Urinary bladder (tissue), 3 donors: ENCODE measurements at regions not wholly inside any gene's neighbourhood (a gene's known extent, or its start where the extent isn't known, plus 50 kb on each side); places are given as distances from the start of the nearest gene placed in this dataset.

Source experiments
- DNase-seq: peaks from one replicate; pipeline ENCODE4 v3.0.0-alpha.2; 2015; ENCODE audit errors: extremely low spot score
- H3K27ac ChIP-seq: one replicate; pipeline ENCODE4 v1.5.1; 2013; ENCODE audit warnings: low read depth, mild to moderate bottlenecking, moderate library complexity
- H3K36me3 ChIP-seq: one replicate; pipeline ENCODE4 v1.6.1; 2013; ENCODE audit warnings: mild to moderate bottlenecking, moderate library complexity; ENCODE audit not compliant: insufficient read depth
- H3K4me1 ChIP-seq: one replicate; pipeline ENCODE4 v1.6.1; 2013; ENCODE audit warnings: mild to moderate bottlenecking, moderate library complexity; ENCODE audit not compliant: insufficient read depth
- H3K4me3 ChIP-seq: one replicate; pipeline ENCODE4 v1.5.1; 2013; ENCODE audit warnings: low read depth, low read length
- WGBS: extraction: QIAGEN DNeasy Blood & Tissue Kit; methylation state at CpG from one replicate; pipeline ENCODE4 v1.1.7; 2013; 5-methylcytosine and 5-hydroxymethylcytosine counted together
- donor health status: healthy with polysubstance abuse.
- donor health status: healthy.

GRCh38 chr9:106634183-106634582 lies 228.8 kb upstream of the ZNF462 start:
- DNase-seq = no peak
- H3K36me3 ChIP-seq = no peaks in the 10 kb centered on the region
- H3K27ac ChIP-seq = no peak overlapping the region
- peaks cover 3% of the 10 kb centered on the region for H3K4me1 ChIP-seq
- WGBS = 73% methylated on average over 1 of the region's 1 CpG
- H3K4me3 ChIP-seq = no peak overlapping the region

GRCh38 chr9:106634641-106635040 lies 228.3 kb upstream of the ZNF462 start:
- no peak overlapping the region for H3K27ac ChIP-seq
- no peak overlapping the region for H3K4me3 ChIP-seq
- H3K4me1 ChIP-seq = peaks cover 3% of the 10 kb centered on the region
- H3K36me3 ChIP-seq = no peaks in the 10 kb centered on the region
- no peak for DNase-seq

GRCh38 chr9:106637486-106637885 lies 225.5 kb upstream of the ZNF462 start:
- Histone ChIP-seq H3K27ac (no peak overlapping the region), H3K4me3 (no peak overlapping the region), H3K36me3 (no peaks in the 10 kb centered on the region), H3K4me1 (no peaks in the 10 kb centered on the region)
- 31% methylated on average over 4 of the region's 4 CpGs for WGBS
- no peak for DNase-seq

- DNase-seq = no peak
- H3K4me3 ChIP-seq = no peak overlapping the region
- H3K4me1 ChIP-seq = no peaks in the 10 kb centered on the region
- WGBS = 77% methylated on average over 4 of the region's 4 CpGs
- no peaks in the 10 kb centered on the region for H3K36me3 ChIP-seq
- no peak overlapping the region for H3K27ac ChIP-seq
Observed at GRCh38 chr9:106639873-106640568, 222.9 kb upstream of the ZNF462 start.

- no peak overlapping the region for H3K4me3 ChIP-seq
- 90% methylated on average over 3 of the region's 3 CpGs for WGBS
- no peak overlapping the region for H3K27ac ChIP-seq
- H3K36me3 ChIP-seq = no peaks in the 10 kb centered on the region
- H3K4me1 ChIP-seq = no peaks in the 10 kb centered on the region
- DNase-seq = no peak
Observed at GRCh38 chr9:106643211-106643930, 219.6 kb upstream of the ZNF462 start.

GRCh38 chr9:106644661-106645060 lies 218.3 kb upstream of the ZNF462 start:
- Histone ChIP-seq H3K4me3 (no peak overlapping the region), H3K4me1 (no peaks in the 10 kb centered on the region), H3K36me3 (no peaks in the 10 kb centered on the region), H3K27ac (no peak overlapping the region)
- WGBS = 78% methylated on average over 3 of the region's 3 CpGs
- DNase-seq = no peak

- Histone ChIP-seq H3K4me3 (no peak overlapping the region), H3K4me1 (no peaks in the 10 kb centered on the region), H3K27ac (no peak overlapping the region), H3K36me3 (no peaks in the 10 kb centered on the region)
- no peak for DNase-seq
- WGBS = 35% methylated on average over 2 of the region's 2 CpGs
Observed at GRCh38 chr9:106648799-106649198, 214.2 kb upstream of the ZNF462 start.

- DNase-seq = no peak
- H3K4me3 ChIP-seq = no peak overlapping the region
- H3K27ac ChIP-seq = no peak overlapping the region
- H3K36me3 ChIP-seq = no peaks in the 10 kb centered on the region
- 94% methylated on average over 4 of the region's 4 CpGs for WGBS
- no peaks in the 10 kb centered on the region for H3K4me1 ChIP-seq
Observed at GRCh38 chr9:106649664-106650063, 213.3 kb upstream of the ZNF462 start.

GRCh38 chr9:106653213-106653612 lies 209.8 kb upstream of the ZNF462 start:
- DNase-seq = no peak
- H3K4me1 ChIP-seq = no peaks in the 10 kb centered on the region
- no peaks in the 10 kb centered on the region for H3K36me3 ChIP-seq
- H3K4me3 ChIP-seq = no peak overlapping the region
- no peak overlapping the region for H3K27ac ChIP-seq

GRCh38 chr9:106655966-106656365 lies 207.0 kb upstream of the ZNF462 start:
- no peaks in the 10 kb centered on the region for H3K4me1 ChIP-seq
- no peak overlapping the region for H3K4me3 ChIP-seq
- H3K36me3 ChIP-seq = no peaks in the 10 kb centered on the region
- no peak for DNase-seq
- 68% methylated on average over 2 of the region's 2 CpGs for WGBS
- no peak overlapping the region for H3K27ac ChIP-seq

GRCh38 chr9:106657926-106658325 lies 205.0 kb upstream of the ZNF462 start:
- Histone ChIP-seq H3K4me3 (no peak overlapping the region), H3K27ac (no peak overlapping the region), H3K36me3 (no peaks in the 10 kb centered on the region), H3K4me1 (no peaks in the 10 kb centered on the region)
- no peak for DNase-seq

GRCh38 chr9:106668534-106668933 lies 194.4 kb upstream of the ZNF462 start:
- no peak overlapping the region for H3K4me3 ChIP-seq
- WGBS = 97% methylated on average over 1 of the region's 1 CpG
- H3K36me3 ChIP-seq = no peaks in the 10 kb centered on the region
- no peak for DNase-seq
- H3K27ac ChIP-seq = no peak overlapping the region
- no peaks in the 10 kb centered on the region for H3K4me1 ChIP-seq

GRCh38 chr9:106669835-106670234 lies 193.1 kb upstream of the ZNF462 start:
- no peak for DNase-seq
- Histone ChIP-seq H3K36me3 (no peaks in the 10 kb centered on the region), H3K27ac (no peak overlapping the region), H3K4me3 (no peak overlapping the region), H3K4me1 (no peaks in the 10 kb centered on the region)
- 94% methylated on average over 4 of the region's 4 CpGs for WGBS

GRCh38 chr9:106670418-106670817 lies 192.5 kb upstream of the ZNF462 start:
- no peak for DNase-seq
- Histone ChIP-seq H3K27ac (no peak overlapping the region), H3K36me3 (no peaks in the 10 kb centered on the region), H3K4me1 (no peaks in the 10 kb centered on the region), H3K4me3 (no peak overlapping the region)
- 71% methylated on average over 2 of the region's 2 CpGs for WGBS
